ENCODE measurements at regions not wholly inside any gene's neighbourhood (a gene's known extent, or its start where the extent isn't known, plus 50 kb on each side); places are given as distances from the start of the nearest gene placed in this dataset.

GRCh38 chr5:164610374-164610773 lies 1105.0 kb downstream of the MAT2B start:
- no peak for TF ChIP-seq EZH2phosphoT487 (IDR thresholded peaks at IDR 0.05; ENCODE audit: insufficient read depth, low read depth)
- TF ChIP-seq EZH2 (IDR thresholded peaks at IDR 0.05; ENCODE audit: insufficient read depth, poor library complexity, severe bottlenecking), result no peak
